Tibial nerve (tissue), 4 donors: ENCODE measurements at regions not wholly inside any gene's neighbourhood (a gene's known extent, or its start where the extent isn't known, plus 50 kb on each side); places are given as distances from the start of the nearest gene placed in this dataset.

ENCODE experiments used
- EP300 ChIP-seq, 2 donors: sonication (generic); formaldehyde crosslinking; IDR thresholded peaks; one replicate each; pipeline ENCODE4 v1.6.1; 2017; ENCODE audit warnings: antibody characterized with exemption in 2 of 2, mild to moderate bottlenecking in 1 of 2
- POLR2A ChIP-seq, 2 donors: fragments of 450-650 bp; IDR thresholded peaks; one replicate each; pipeline ENCODE4 v1.6.1; 2017; ENCODE audit warnings: antibody characterized with exemption in 2 of 2, mild to moderate bottlenecking in 2 of 2, moderate library complexity in 2 of 2
- TF ChIP-seq, protein P1 (sequence below), 5 experiments: fragments of 200-600 bp in 3 of 5; fragments of 450-650 bp in 2 of 5; sonication (generic) in 3 of 5; IDR thresholded peaks; one replicate each; pipeline ENCODE4 v1.5.1; 2016 to 2019; ENCODE audit warnings: antibody characterized with exemption in 5 of 5, mild to moderate bottlenecking in 3 of 5, moderate library complexity in 2 of 5

DNA sequence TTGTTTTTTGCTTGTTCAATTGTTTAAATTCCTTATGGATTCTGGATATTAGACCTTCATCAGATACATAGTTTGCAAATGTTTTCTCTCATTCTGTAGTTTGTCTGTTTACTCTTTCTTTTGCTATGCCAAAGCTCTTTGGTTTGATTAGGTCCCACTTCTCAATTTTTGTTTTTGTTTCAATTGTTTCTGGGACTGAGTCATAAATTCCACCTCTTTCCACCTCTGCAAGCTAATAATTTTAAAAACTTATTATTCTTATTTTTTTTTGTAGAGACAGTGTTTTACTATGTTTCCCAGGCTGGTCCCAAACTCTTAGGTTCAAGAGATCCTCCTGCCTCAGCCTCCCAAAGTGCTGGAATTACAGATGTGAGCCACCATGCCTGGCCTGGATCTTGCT, 226.8 kb upstream of the GPRIN3 start:
- TF ChIP-seq POLR2A (IDR thresholded peaks at IDR 0.05) (no peak), EP300 (IDR thresholded peaks at IDR 0.05) (no peak)
- TF ChIP-seq, protein P1, sequence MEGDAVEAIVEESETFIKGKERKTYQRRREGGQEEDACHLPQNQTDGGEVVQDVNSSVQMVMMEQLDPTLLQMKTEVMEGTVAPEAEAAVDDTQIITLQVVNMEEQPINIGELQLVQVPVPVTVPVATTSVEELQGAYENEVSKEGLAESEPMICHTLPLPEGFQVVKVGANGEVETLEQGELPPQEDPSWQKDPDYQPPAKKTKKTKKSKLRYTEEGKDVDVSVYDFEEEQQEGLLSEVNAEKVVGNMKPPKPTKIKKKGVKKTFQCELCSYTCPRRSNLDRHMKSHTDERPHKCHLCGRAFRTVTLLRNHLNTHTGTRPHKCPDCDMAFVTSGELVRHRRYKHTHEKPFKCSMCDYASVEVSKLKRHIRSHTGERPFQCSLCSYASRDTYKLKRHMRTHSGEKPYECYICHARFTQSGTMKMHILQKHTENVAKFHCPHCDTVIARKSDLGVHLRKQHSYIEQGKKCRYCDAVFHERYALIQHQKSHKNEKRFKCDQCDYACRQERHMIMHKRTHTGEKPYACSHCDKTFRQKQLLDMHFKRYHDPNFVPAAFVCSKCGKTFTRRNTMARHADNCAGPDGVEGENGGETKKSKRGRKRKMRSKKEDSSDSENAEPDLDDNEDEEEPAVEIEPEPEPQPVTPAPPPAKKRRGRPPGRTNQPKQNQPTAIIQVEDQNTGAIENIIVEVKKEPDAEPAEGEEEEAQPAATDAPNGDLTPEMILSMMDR (IDR thresholded peaks at IDR 0.05) = no peak
